Aorta (tissue), 5 donors: ENCODE measurements at regions not wholly inside any gene's neighbourhood (a gene's known extent, or its start where the extent isn't known, plus 50 kb on each side); places are given as distances from the start of the nearest gene placed in this dataset.

Source experiments
- ATAC-seq: fragments of 200-7000 bp; cut with Tn5 transposase; one replicate; pipeline ENCODE4 v1.9.1; 2022; ENCODE audit warnings: moderate library complexity; ENCODE audit not compliant: low FRiP score
- DNase-seq, 2 donors: peaks; one replicate each; pipeline ENCODE4 v3.0.0-alpha.2; 2020
- H3K27ac ChIP-seq, 2 donors: one replicate each; pipeline ENCODE4 v1.5.1; 2013; ENCODE audit warnings: low read length in 2 of 2, mild to moderate bottlenecking in 2 of 2, moderate library complexity in 2 of 2, control low read depth in 1 of 2, inconsistent platforms in 1 of 2, low read depth in 1 of 2
- H3K27me3 ChIP-seq, 2 donors: one replicate each; pipeline ENCODE4 v1.6.1; 2013; ENCODE audit warnings: control low read depth in 1 of 2, low read length in 1 of 2, mild to moderate bottlenecking in 1 of 2, moderate library complexity in 1 of 2; ENCODE audit not compliant: insufficient read depth in 2 of 2, control insufficient read depth in 1 of 2
- H3K36me3 ChIP-seq, 2 donors: one replicate each; pipeline ENCODE4 v1.6.1; 2013; ENCODE audit warnings: control low read depth in 1 of 2, low read length in 1 of 2, mild to moderate bottlenecking in 1 of 2; ENCODE audit not compliant: insufficient read depth in 2 of 2, control insufficient read depth in 1 of 2
- H3K4me1 ChIP-seq, 2 donors: one replicate each; pipeline ENCODE4 v1.6.1; 2013; ENCODE audit warnings: low read length in 2 of 2, control low read depth in 1 of 2, mild to moderate bottlenecking in 1 of 2, moderate library complexity in 1 of 2; ENCODE audit not compliant: insufficient read depth in 2 of 2, control insufficient read depth in 1 of 2
- H3K4me3 ChIP-seq, 2 donors: one replicate each; pipeline ENCODE4 v1.5.1; 2013; ENCODE audit warnings: low read length in 2 of 2, control low read depth in 1 of 2, mild to moderate bottlenecking in 1 of 2
- H3K9me3 ChIP-seq: one replicate; pipeline ENCODE4 v1.6.1; 2013; ENCODE audit warnings: mild to moderate bottlenecking, low read length; ENCODE audit not compliant: control insufficient read depth
- WGBS, 2 donors: extraction: QIAGEN DNeasy Blood & Tissue Kit; methylation state at CpG; one replicate each; pipeline ENCODE4 v1.1.7; 2013; 5-methylcytosine and 5-hydroxymethylcytosine counted together
- intact Hi-C, 2 donors: fragments of 100-400 bp; cut with DNase I; formaldehyde crosslinking; loops; one replicate each; pipeline versions ENCODE4 v1.14.2 to v1.15.0; 2022
- donor health status: healthy with polysubstance abuse.
- donor health status: Bipolar disorder and iron deficiency.
- donor health status: DM: no; HTN: no; CAD: no.
- donor health status: DM: no; HTN: no; CAD: no.
- donor health status: DM: yes; HTN: yes; CAD: no.

- ATAC-seq (no peak), DNase-seq (no peak)
- H3K27ac ChIP-seq = no peak overlapping the region
- no peaks in the 10 kb centered on the region for H3K4me1 ChIP-seq
- intact Hi-C loops = no loop called here
- H3K36me3 ChIP-seq = no peaks in the 10 kb centered on the region
- no peak overlapping the region for H3K4me3 ChIP-seq
- H3K27me3 ChIP-seq = no peaks in the 10 kb centered on the region
- H3K9me3 ChIP-seq = no peaks in the 10 kb centered on the region
- 71 to 76% methylated on average over 10 of the region's 10 CpGs for WGBS, 2 donors
Observed at GRCh38 chr12:126998747-126999285, 1268.2 kb upstream of the TMEM132C start.

- Histone ChIP-seq H3K27ac (no peak overlapping the region), H3K4me3 (no peak overlapping the region), H3K27me3 (no peaks in the 10 kb centered on the region), H3K9me3 (no peaks in the 10 kb centered on the region), H3K4me1 (no peaks in the 10 kb centered on the region), H3K36me3 (no peaks in the 10 kb centered on the region)
- ATAC-seq = no peak
- intact Hi-C loops = no loop called here
- 94 to 95% methylated on average over 5 of the region's 5 CpGs for WGBS, 2 donors
- DNase-seq = no peak
Observed at GRCh38 chr12:126999352-126999751, 1267.6 kb upstream of the TMEM132C start.

- WGBS, 2 donors = 94 to 95% methylated on average over 3 of the region's 3 CpGs
- H3K36me3 ChIP-seq = no peaks in the 10 kb centered on the region
- ATAC-seq (no peak), DNase-seq (no peak)
- intact Hi-C loops = no loop called here
- no peaks in the 10 kb centered on the region for H3K9me3 ChIP-seq
- H3K4me1 ChIP-seq = no peaks in the 10 kb centered on the region
- H3K4me3 ChIP-seq = no peak overlapping the region
- no peak overlapping the region for H3K27ac ChIP-seq
- no peaks in the 10 kb centered on the region for H3K27me3 ChIP-seq
Observed at GRCh38 chr12:127005406-127005805, 1261.6 kb upstream of the TMEM132C start.

- H3K4me3 ChIP-seq = no peak overlapping the region
- no peak overlapping the region for H3K27ac ChIP-seq
- intact Hi-C loops = no loop called here
- H3K4me1 ChIP-seq = no peaks in the 10 kb centered on the region
- H3K36me3 ChIP-seq = no peaks in the 10 kb centered on the region
- ATAC-seq (no peak), DNase-seq (no peak)
- H3K9me3 ChIP-seq = no peaks in the 10 kb centered on the region
- no peaks in the 10 kb centered on the region for H3K27me3 ChIP-seq
- WGBS, 2 donors = 44 to 54% methylated on average over 9 of the region's 9 CpGs
Observed at GRCh38 chr12:127006972-127007371, 1260.0 kb upstream of the TMEM132C start.

GRCh38 chr12:127008755-127009403, 1258.1 kb upstream of the TMEM132C start:
- H3K27ac ChIP-seq = no peak overlapping the region
- H3K4me3 ChIP-seq = no peak overlapping the region
- WGBS, 2 donors = 80 to 85% methylated on average over 10 of the region's 10 CpGs
- H3K36me3 ChIP-seq = no peaks in the 10 kb centered on the region
- ATAC-seq (no peak), DNase-seq (no peak)
- intact Hi-C loops = no loop called here
- H3K27me3 ChIP-seq = no peaks in the 10 kb centered on the region
- no peaks in the 10 kb centered on the region for H3K9me3 ChIP-seq
- H3K4me1 ChIP-seq = no peaks in the 10 kb centered on the region

GRCh38 chr12:127012109-127012508, 1254.9 kb upstream of the TMEM132C start:
- Histone ChIP-seq H3K27ac (no peak overlapping the region), H3K4me3 (no peak overlapping the region), H3K27me3 (no peaks in the 10 kb centered on the region), H3K4me1 (no peaks in the 10 kb centered on the region), H3K36me3 (no peaks in the 10 kb centered on the region), H3K9me3 (no peaks in the 10 kb centered on the region)
- intact Hi-C loops = no loop called here
- WGBS, 2 donors = 95% methylated on average over 3 of the region's 3 CpGs
- ATAC-seq = no peak
- no peak for DNase-seq

GRCh38 chr12:127013197-127013596, 1253.8 kb upstream of the TMEM132C start:
- Histone ChIP-seq H3K27ac (no peak overlapping the region), H3K27me3 (no peaks in the 10 kb centered on the region), H3K4me1 (no peaks in the 10 kb centered on the region), H3K9me3 (no peaks in the 10 kb centered on the region), H3K36me3 (no peaks in the 10 kb centered on the region), H3K4me3 (no peak overlapping the region)
- DNase-seq (no peak), ATAC-seq (no peak)
- intact Hi-C loops = no loop called here
- 85% methylated on average over 4 of the region's 4 CpGs for WGBS, 2 donors

GRCh38 chr12:127014079-127014478, 1252.9 kb upstream of the TMEM132C start:
- H3K4me1 ChIP-seq = no peaks in the 10 kb centered on the region
- intact Hi-C loops = no loop called here
- WGBS, 2 donors = 7 to 11% methylated on average over 1 of the region's 1 CpG

GRCh38 chr12:127024791-127025190, 1242.2 kb upstream of the TMEM132C start:
- H3K27me3 ChIP-seq = no peaks in the 10 kb centered on the region
- DNase-seq (no peak), ATAC-seq (no peak)
- peaks cover 2% of the 10 kb centered on the region for H3K9me3 ChIP-seq
- no peak overlapping the region for H3K27ac ChIP-seq
- H3K4me3 ChIP-seq = no peak overlapping the region
- H3K36me3 ChIP-seq = no peaks in the 10 kb centered on the region
- no peaks in the 10 kb centered on the region for H3K4me1 ChIP-seq
- 64 to 71% methylated on average over 2 of the region's 2 CpGs for WGBS, 2 donors
- intact Hi-C loops = no loop called here

More at GRCh38 chr12:127014079-127014478, 1252.9 kb upstream of the TMEM132C start:
- no peak overlapping the region for H3K27ac ChIP-seq
- no peaks in the 10 kb centered on the region for H3K9me3 ChIP-seq
- DNase-seq = no peak
- no peak for ATAC-seq
- H3K27me3 ChIP-seq = no peaks in the 10 kb centered on the region
- H3K36me3 ChIP-seq = no peaks in the 10 kb centered on the region
- no peak overlapping the region for H3K4me3 ChIP-seq
